GM23338 (cell line): ENCODE measurements at regions not wholly inside any gene's neighbourhood (a gene's known extent, or its start where the extent isn't known, plus 50 kb on each side); places are given as distances from the start of the nearest gene placed in this dataset.
"Not testable (repeated sequence)": the region's sequence is repeated elsewhere in the genome, so short reads cannot be mapped to it uniquely, and the experiment has no call there.

Experiments
- CTCF ChIP-seq, 2 experiments: fragments of 200-600 bp in 1 of 2; sonication (generic) in 1 of 2; conservative IDR thresholded peaks; 2 replicates each; pipeline versions ENCODE4 v1.5.1 to v1.6.1; 2016 to 2017; ENCODE audit warnings: antibody characterized with exemption in 2 of 2, low read depth in 2 of 2, mild to moderate bottlenecking in 2 of 2, moderate library complexity in 1 of 2
- ETS1 ChIP-seq: IDR thresholded peaks from 2 replicates; pipeline ENCODE4 v1.6.1; 2016; ENCODE audit warnings: antibody characterized with exemption
- EZH2 ChIP-seq: fragments of 200-600 bp; sonication (generic); IDR thresholded peaks from one replicate; pipeline ENCODE4 v1.8.0; 2017; ENCODE audit warnings: antibody characterized with exemption, mild to moderate bottlenecking, low read depth; ENCODE audit not compliant: unreplicated experiment
- POLR2AphosphoS5 ChIP-seq: IDR thresholded peaks from 2 replicates; pipeline ENCODE4 v1.6.1; 2016; ENCODE audit warnings: antibody characterized with exemption, low read depth
- REST ChIP-seq: IDR thresholded peaks from one replicate; pipeline ENCODE4 v1.6.1; 2018; ENCODE audit warnings: antibody characterized with exemption; ENCODE audit not compliant: unreplicated experiment
- ZNF331 ChIP-seq: fragments of 250-450 bp; sonication (Bioruptor Pico); IDR thresholded peaks from 2 replicates; pipeline ENCODE4 v1.5.0; 2020; ENCODE audit warnings: low read depth, mild to moderate bottlenecking, moderate library complexity

- not testable (repeated sequence) for TF ChIP-seq REST; CTCF (conservative IDR thresholded peaks at IDR 0.05; ENCODE audit: low read depth in 2 of 2); POLR2AphosphoS5; EZH2; ETS1; ZNF331 (CRISPR knock-in tag)
These were observed 1162.2 kb upstream of the CELF2 start for GRCh38 chr10:9855451-9855850.
